ENCODE measurements at regions not wholly inside any gene's neighbourhood (a gene's known extent, or its start where the extent isn't known, plus 50 kb on each side); places are given as distances from the start of the nearest gene placed in this dataset.

- no peak overlapping the region for H3K4me3 ChIP-seq (ENCODE audit: low read depth, low read length)
- peak; percentile 6 for DNase-seq (ENCODE audit: low read depth)
- no peak for TF ChIP-seq CTCF (IDR thresholded peaks at IDR 0.05; ENCODE audit: insufficient read depth, low read length)
Measured at GRCh38 chr13:87087741-87088140, 583.4 kb upstream of the SLITRK5 start.

GRCh38 chr13:87089391-87089790, 581.8 kb upstream of the SLITRK5 start:
- no peak for TF ChIP-seq CTCF (IDR thresholded peaks at IDR 0.05; ENCODE audit: insufficient read depth, low read length)
- peak; percentile 64 for DNase-seq (ENCODE audit: low read depth)
- H3K4me3 ChIP-seq (ENCODE audit: low read depth, low read length): no peak overlapping the region

- no peak for TF ChIP-seq CTCF (IDR thresholded peaks at IDR 0.05; ENCODE audit: insufficient read depth, low read length)
- DNase-seq (ENCODE audit: low read depth): no peak
- no peak overlapping the region for H3K4me3 ChIP-seq (ENCODE audit: low read depth, low read length)
Measured at GRCh38 chr13:87093399-87093798, 577.8 kb upstream of the SLITRK5 start.

- H3K4me3 ChIP-seq (ENCODE audit: low read depth, low read length): no peak overlapping the region
- TF ChIP-seq CTCF (IDR thresholded peaks at IDR 0.05; ENCODE audit: insufficient read depth, low read length): no peak
- no peak for DNase-seq (ENCODE audit: low read depth)
Measured at GRCh38 chr13:87094646-87095045, 576.5 kb upstream of the SLITRK5 start.

GRCh38 chr13:87100431-87100830, 570.7 kb upstream of the SLITRK5 start:
- H3K4me3 ChIP-seq (ENCODE audit: low read depth, low read length): no peak overlapping the region
- no peak for TF ChIP-seq CTCF (IDR thresholded peaks at IDR 0.05; ENCODE audit: insufficient read depth, low read length)
- DNase-seq (ENCODE audit: low read depth): no peak

- TF ChIP-seq CTCF (IDR thresholded peaks at IDR 0.05; ENCODE audit: insufficient read depth, low read length): no peak
- H3K4me3 ChIP-seq (ENCODE audit: low read depth, low read length): no peak overlapping the region
- DNase-seq (ENCODE audit: low read depth): no peak
Measured at GRCh38 chr13:87107651-87108050, 563.5 kb upstream of the SLITRK5 start.

- DNase-seq (ENCODE audit: low read depth): peak; percentile 22
- TF ChIP-seq CTCF (IDR thresholded peaks at IDR 0.05; ENCODE audit: insufficient read depth, low read length): no peak
- H3K4me3 ChIP-seq (ENCODE audit: low read depth, low read length): no peak overlapping the region
Measured at GRCh38 chr13:87120476-87120875, 550.7 kb upstream of the SLITRK5 start.
